H1 (cell line): ENCODE measurements at regions not wholly inside any gene's neighbourhood (a gene's known extent, or its start where the extent isn't known, plus 50 kb on each side); places are given as distances from the start of the nearest gene placed in this dataset.

Experiments
- CHD7 ChIP-seq: fragments of 300-600 bp; sonication (generic); IDR thresholded peaks from 2 replicates; pipeline ENCODE4 v1.7.1; 2012; ENCODE audit warnings: low read length, moderate library complexity, mild to moderate bottlenecking, inconsistent platforms; ENCODE audit not compliant: insufficient replicate concordance

GRCh38 chr1:37123276-37124115 lies 89.2 kb upstream of the GRIK3 start (continued):
- TF ChIP-seq CHD7: no peak
